OCI-LY1 (cell line): ENCODE measurements at regions not wholly inside any gene's neighbourhood (a gene's known extent, or its start where the extent isn't known, plus 50 kb on each side); places are given as distances from the start of the nearest gene placed in this dataset.

Experiments
- EZH2 ChIP-seq: fragments of 200-600 bp; sonication (generic), shearing (Covaris generic); IDR thresholded peaks from 2 replicates; pipeline ENCODE4 v1.8.0; 2017; ENCODE audit warnings: borderline replicate concordance, mixed run types, mild to moderate bottlenecking, antibody characterized with exemption, low read length, moderate library complexity, mixed read lengths
- TF ChIP-seq, protein P1 (sequence below): fragments of 200-600 bp; sonication (generic), shearing (Covaris generic); IDR thresholded peaks from 2 replicates; pipeline ENCODE4 v1.5.1; 2017; ENCODE audit warnings: mild to moderate bottlenecking, antibody characterized with exemption, low read length, moderate library complexity, mixed read lengths

GRCh38 chr21:19523061-19523460 is 1119.5 kb upstream of the TMPRSS15 start:
- TF ChIP-seq, protein P1, sequence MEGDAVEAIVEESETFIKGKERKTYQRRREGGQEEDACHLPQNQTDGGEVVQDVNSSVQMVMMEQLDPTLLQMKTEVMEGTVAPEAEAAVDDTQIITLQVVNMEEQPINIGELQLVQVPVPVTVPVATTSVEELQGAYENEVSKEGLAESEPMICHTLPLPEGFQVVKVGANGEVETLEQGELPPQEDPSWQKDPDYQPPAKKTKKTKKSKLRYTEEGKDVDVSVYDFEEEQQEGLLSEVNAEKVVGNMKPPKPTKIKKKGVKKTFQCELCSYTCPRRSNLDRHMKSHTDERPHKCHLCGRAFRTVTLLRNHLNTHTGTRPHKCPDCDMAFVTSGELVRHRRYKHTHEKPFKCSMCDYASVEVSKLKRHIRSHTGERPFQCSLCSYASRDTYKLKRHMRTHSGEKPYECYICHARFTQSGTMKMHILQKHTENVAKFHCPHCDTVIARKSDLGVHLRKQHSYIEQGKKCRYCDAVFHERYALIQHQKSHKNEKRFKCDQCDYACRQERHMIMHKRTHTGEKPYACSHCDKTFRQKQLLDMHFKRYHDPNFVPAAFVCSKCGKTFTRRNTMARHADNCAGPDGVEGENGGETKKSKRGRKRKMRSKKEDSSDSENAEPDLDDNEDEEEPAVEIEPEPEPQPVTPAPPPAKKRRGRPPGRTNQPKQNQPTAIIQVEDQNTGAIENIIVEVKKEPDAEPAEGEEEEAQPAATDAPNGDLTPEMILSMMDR: no peak
- TF ChIP-seq EZH2: no peak
